ENCODE measurements at regions not wholly inside any gene's neighbourhood (a gene's known extent, or its start where the extent isn't known, plus 50 kb on each side); places are given as distances from the start of the nearest gene placed in this dataset.

DNA sequence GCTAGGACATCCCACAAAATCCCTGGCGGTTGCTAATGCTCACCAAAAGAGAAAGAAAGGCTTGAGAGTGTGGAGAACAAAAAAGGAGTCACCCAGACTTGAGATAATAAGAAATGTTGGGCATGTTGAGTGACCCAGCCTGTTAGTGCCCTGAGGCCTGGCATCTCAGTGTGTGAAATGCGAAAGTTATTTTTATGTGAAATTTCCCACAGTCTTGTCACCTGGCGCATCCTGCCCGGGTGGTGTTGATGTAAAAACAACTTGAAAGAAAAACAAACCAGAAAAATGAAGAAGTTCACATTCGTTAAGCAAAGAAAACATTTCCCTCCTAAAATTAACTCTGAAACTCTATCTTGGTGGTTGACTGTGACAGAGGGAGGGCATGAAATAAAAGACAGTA lies 495.2 kb downstream of the MID1IP1 start:
- DNase-seq, result no peak

DNA sequence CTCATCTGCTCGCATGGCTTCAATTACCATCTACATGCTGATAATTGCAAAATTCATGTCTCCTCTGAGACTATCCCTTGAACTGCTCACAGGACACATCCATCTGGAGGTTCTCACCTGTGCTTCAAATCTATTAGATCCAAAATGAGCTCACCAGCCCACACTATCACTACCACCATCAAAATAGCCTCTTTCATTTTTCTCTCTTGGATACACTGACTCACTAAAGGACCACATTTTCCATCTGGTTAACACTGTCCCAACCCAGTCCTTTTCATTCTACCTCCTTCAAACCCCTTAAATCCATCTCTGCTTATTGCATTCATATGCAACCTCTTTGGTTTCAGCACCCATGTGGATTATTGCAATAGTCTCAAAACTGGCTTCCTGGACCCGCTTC lies 497.6 kb downstream of the MID1IP1 start:
- DNase-seq, result no peak

DNA sequence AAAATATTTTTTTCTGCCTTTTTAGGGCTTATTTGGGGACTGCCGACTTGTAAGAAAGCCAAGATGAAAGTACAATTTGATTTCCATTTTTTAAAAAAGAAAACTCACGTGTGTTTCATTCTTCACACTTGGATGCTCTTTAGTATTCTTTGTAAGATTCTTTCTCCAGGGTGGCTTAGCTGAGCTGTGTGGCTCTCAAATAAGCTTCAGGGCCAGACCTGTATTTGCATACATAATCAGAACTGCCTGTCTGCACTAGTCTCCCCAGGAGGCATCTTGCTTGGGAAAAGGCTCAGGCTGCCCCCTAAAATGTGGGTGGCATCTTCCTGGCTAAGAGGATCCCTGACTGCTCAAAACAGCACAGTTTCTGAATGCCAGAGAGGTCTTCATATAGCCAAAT lies 498.4 kb downstream of the MID1IP1 start:
- DNase-seq, result no peak

DNA sequence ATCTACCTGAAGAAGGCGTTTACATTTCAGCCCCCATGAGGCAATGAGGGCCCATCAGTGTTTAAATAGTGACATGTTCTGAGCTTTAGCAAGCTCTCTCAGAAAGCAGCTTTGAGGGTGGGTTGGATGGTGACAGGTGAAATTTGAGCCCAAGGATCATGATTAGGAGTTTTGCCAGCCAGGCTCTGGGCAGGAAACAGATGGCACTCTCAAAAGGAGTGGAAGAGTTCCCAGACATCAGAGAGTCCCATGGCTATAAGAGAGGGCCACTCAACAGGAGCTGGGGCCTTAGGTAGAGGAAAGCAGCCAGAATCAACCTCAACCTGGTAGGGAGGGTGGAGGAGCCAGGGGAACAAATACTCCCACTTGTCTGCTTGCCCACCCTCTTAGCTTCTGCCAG lies 499.8 kb downstream of the MID1IP1 start:
- DNase-seq, result no peak

DNA sequence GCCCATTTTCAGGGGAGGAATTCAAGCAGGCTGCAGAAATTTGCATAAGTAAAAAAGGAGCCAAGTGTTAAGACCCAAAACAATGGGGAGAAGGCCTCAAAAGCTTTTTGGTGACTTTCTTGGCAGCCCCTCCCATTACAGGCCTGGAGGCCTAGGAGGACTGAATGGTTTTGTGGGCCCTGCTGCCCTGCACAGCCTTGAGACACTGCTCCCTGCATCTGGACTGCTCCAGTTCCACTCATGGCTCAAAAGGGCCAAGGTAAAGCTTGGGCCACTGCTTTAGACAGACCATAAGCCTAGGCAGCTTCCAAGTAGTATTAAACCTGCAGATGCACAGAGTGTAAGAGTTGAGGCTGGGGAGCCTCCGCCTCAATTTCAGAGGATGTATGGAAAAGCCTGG lies 501.6 kb downstream of the MID1IP1 start:
- no peak for DNase-seq

DNA sequence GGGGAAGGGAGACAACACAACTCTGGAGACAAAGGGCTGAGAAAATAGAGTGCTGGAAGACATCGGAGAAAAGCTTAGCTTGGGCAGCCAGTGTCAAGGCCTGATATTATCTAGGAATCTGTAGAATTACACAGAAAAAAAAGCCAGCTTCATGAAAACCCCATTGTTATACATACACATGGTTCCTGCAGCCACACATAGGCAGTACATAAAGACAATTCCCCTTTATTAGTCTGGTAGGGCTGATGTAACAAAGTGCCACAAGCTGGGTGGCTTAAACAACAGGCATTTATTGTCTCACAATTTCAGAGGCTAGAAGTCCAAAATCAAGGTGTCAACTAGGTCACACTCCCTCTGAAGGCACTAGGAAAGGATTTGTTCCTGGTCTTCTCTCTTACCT lies 503.5 kb downstream of the MID1IP1 start:
- DNase-seq, result no peak

DNA sequence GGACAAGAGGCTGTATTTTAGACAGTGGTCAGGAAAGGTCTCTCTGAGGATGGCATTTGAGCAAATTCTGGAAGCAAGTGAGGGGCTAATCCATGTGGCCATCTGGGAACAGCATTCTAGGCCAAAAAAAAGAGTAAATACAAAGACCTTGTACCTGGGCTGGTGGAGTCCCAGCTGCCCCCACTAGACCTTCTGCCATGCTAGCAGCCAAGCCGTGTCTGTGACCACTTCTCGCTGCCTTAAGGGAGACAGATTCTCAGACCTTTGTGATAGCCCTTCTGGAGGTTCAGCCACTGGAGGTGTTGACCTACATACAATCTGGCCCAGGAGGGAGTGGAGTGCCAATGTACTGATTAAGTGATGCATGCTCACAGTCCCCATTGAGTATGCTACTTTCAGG lies 506.2 kb downstream of the MID1IP1 start:
- no peak for DNase-seq

DNA sequence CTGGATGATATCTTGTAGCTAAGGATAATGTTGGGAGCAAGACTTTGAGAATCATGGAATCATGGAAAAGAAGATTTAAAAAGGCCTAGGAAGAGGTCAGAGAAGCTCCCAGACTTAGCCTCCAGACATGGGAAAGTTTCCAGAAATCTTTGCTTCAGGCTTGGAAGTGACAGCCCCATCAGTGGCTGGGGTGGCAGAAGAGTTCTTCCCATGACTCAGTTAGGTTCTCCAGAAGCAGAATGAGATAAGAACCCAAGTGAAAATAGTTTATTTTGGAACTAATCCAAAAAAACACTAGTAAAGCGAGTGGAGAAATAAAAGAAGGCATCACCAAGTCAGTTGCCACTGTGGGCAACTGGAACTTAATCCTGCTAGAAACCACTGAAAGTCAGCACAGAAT lies 506.9 kb downstream of the MID1IP1 start:
- no peak for DNase-seq

DNA sequence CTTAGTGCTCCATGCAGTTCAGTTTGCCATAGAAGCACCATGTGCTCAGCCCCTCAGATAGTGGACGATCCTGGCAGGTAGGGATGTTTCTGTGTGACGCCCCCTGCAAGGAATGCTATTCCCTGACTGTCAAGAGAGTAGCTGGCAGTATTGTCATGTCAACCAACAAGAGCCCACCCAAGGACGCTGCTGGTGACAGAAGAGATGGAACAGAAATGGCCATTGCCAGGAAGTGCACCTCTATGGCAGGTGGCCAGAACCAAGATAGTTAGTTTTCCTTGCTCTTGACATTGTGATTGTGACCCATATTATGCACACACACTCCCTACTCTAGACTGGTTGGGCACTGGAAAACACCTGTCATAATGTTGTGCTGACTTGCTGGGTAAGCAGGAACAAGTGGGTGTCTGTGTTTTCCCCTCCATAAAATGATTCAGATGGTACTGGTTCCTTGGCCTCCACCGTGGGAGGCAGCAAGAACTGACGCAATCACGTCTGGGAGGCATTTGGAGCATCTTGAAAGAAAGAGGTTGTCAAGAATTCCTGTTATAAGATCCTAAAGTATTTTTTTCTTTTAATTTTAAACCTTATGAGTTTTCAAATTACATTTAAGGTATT lies 507.9 kb downstream of the MID1IP1 start:
- DNase-seq, result peak; percentile 30 to 75 (median 64)

DNA sequence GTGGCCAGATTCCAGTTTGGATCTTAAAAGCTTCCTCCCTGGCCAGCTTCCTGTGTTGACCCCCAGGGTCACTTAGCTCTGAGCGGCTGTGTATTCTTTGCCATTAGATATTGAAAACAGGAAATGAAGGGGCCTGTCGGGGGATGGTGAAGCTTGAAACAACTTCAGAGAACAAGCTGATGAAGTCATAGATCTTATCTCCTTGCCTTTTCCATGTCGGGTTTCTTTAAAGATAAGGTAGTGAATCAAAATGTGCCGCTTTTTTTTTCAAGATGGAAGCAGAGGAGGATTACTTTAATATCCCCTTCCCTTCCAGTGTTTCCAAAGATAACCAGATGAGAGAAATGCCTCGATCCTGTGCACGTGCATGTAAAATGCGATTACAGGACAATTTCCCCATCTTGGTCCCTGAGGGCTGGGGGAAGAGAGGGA lies 508.5 kb downstream of the MID1IP1 start:
- DNase-seq, result peak in 1 of 4 experiments; percentile 2

DNA sequence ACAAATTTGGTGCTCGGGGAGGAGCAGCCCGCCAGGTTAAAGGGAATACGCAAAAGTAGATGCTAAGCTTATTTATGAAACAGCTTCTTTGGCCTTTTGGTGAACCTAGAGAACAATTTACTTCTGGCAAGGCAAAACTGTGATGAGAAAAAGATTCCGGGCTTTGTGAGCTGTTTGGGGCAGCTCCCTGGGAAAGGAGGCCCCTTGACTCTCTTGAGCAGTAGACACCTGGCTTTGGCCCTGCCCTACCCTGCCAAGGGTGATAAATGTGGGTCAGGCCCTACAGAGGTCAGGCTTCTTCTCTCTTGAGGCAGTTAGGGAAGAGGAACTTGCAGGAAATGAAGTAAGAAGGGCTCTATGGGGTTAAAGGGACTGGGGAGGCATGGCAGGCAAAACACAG lies 509.6 kb downstream of the MID1IP1 start:
- peak in 3 of 4 experiments; percentile 16 to 32 (median 31) for DNase-seq

DNA sequence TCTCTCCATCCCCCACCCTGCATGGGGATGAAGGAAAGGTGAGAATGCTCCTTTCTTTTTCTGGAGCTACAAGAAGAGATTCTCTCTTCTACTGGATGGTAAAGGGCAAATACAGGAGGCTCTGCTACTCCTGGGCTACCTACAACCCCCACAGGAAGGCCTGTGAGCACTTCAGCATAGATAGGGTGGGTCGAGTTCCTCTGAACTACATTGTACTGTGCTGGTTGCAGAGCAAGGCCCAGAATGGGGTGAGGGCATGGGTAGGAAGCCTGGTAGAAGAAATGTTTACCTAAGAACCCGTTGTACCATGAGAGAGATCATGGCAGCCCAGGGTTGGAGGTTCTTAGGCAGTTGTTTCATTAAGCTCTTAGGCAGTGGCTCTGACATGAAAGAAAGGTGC lies 510.4 kb downstream of the MID1IP1 start:
- DNase-seq, result no peak

DNA sequence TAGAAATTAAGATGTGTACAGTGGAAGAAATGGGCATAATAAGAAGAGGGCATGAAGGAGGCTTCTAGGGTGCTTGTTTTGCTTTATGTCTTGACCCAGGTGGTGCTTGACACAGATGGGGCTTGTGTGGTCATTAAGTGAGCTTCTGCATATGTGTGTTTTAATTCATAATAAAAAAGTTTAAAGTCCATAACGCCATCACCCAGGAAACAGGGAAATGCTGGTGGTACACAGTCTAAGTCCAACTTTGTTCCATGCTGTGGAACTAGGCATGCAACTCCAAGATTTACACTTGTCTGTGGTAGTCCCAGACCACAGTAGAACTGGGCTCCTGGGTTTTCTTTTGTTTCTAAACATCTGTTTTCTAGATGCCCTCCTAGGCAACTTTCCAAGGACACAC lies 511.9 kb downstream of the MID1IP1 start:
- DNase-seq, result no peak

DNA sequence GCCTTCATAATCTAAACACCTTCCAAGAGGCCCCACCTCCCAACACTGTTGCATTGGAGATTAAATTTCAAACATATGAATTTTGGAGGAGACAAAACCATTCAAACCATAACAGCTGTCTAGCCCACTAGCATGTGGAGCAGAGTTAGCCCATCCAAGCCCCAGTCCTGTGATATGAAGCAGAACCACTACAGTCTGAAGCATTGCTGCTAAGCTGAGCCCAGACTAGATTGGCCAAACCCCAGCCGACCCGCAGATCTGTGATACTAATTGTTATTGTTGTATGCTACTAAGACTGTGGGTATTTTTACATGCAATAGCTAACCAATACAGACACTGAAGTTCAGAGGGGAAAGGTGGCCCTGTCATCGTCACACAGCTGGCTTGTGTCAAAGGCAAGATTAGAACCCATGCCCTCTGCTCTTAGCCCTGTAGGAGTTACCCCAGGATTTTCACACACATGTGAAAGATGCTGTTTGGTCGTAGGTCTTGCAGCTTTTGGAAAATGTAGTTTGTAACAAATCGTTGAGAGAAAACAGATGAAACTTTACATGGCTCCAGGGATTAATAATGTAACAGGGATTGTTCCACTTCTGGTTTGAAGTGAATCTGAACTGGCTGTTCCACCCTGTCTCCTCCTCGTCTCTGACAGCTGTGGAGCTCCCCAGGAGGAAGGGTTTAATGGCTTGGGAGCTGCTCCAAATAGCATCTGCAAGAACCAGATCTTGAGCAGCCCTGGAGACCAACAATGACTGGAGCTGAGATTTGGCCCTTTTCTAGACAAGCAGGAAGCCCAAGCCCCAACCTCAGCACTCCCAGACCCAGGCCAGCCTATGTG lies 517.5 kb downstream of the MID1IP1 start:
- DNase-seq, result no peak

DNA sequence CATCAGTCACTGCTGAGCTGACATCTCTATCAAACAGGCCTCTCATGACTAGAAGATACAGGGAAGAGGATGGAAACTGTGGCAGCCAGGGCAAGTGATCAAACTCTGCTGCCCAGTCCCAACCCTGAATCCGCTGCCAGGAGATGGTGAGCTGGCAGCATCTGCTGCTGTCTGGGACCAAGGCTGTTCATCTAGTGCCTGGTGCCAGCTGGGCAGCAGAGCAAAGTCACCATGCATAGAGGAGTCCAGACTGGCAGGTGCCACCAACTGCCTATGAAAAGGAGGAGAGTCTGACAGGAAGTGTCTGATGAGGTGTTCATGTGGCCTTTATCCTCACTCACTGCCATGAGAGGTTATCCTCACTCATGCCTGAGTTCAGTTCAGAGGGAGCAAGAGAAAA lies 518.9 kb downstream of the MID1IP1 start:
- DNase-seq, result no peak

DNA sequence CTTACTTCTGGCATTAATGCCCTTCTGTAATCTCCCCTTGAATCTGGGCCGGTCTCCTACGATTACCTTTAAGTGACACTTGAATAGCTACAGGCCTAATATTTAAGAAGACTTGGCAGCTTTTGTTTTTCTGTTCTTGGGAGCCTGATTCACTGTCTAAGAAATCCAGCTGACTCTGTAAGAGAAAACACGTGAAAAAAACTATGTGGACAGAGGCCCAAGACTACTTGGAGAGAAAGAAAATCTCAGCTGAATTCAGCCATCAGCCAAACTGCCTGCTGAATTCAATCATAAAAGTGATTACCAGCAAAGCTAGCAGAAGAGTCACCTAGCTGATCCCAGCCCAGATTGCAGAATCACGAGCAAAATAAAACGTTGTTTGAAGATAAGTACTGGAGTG lies 521.2 kb downstream of the MID1IP1 start:
- no peak for DNase-seq

DNA sequence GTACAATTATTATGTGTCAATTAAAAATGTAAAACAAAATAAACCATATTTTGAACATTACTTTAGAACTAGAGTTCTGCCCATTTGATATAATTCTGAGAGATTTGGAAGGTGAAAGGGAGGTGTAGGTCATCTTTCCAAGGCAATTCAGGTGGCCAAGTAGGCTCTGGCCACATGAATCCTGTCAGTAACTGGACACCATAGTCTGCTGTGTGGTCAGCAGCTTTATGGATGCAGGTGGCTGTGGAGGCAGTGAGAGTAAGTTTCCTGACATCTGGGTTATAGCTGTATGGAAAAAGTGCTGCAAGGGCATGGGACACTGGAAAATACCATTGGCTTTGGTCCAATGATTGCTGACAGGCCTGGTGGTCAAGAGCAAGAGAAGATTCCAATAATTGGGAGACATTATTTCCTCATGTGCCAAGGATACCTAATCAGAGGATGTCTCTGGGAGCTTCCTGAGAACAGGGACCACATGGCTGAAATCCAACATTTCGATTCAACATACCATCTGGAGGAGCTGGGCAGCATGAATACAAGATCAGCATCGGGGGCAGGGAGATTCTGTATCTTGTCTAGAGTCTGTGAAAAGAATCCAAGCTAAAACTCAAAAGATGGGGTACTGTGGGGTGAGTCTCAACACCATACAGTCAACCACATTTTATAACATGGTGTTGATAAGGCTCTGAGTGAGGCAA lies 523.1 kb downstream of the MID1IP1 start:
- DNase-seq, result no peak

DNA sequence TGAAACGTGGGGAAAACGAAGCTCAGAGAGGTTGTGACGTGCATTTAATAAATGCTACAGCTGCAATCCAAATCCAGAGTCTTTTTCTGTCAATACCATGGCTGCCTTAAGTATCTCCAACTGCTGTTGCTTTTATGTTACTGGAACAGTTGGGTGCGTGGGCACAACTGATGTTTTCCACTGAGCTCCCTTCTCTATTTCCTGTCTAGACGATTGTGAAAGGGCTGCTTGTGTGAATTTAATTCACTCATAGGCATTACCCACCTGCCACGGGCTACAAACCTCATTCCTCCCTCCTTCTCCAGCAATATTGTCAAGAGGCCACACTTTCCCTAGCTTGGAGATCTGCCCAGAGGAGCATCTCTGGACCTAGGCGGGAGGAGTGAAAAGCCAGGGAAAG lies 526.0 kb downstream of the MID1IP1 start:
- DNase-seq, result peak in 3 of 4 experiments; percentile 11 to 33 (median 32)

DNA sequence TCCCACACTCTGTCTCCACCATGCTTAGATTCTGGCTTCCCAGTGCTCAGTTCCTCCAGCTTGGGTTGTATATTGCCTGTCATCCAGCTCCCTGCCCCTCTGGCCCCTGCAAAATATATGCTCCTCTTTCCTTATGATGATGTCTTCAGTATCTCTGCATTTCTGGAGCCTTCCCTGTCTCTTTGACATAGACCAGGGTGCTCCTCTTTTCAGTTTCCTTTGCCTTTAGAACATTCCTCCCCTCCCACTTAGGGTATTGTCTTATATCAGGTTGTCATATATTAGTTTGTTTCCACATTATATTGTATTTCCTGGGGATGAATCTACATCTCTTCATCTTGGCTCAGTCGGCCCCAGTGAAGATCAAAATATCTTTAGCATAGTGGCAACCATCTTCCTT lies 526.4 kb downstream of the MID1IP1 start:
- no peak for DNase-seq

DNA sequence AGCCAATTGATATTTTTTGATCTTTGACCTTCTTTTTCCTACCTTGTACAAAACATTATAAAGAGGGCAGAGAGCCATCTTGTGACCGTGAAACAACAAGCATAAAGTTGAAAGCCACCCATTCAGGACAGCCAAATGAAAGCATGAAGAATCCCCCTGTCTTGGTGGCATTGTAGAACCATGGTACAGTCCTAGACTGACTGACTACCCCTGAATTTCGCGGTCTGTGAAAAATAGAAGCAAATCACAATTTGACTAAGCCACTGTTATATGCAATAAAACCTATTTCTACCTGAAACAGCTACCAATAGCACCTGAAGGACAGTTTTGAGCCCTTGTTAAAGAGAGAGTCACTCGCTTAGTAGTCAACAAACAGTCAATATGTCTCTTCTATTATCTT lies 527.4 kb downstream of the MID1IP1 start:
- no peak for DNase-seq

DNA sequence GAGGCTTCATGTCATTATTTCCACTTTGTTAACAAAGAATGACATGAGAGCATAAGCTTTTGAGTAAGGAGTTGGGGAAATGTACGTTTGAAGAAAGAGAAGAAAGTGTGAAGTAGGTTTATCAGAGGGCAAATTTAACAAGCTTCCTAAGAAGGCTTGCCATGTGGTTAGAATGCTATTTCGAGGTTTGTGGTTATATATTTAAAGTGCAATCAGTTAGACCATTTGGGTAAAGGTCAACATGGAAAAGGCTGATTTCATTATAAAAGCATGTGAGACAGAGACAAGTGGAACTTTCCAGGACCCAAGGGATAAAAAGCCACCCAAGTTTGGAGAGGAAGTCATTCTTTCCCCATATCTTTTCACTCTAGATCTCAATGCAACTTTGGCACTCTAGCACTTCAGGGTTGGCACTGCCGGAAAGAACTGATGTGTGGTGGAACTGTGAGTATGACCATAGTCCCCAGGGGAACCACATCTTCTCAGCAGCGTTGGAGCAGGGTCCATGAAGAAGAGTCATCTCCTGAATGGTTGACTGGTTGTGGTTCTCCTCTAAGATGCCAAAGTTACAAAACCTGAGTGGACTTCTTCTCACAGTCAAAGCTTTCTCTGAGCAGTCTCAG lies 529.9 kb downstream of the MID1IP1 start:
- DNase-seq, result peak in 2 of 4 experiments; percentile 14 to 36

DNA sequence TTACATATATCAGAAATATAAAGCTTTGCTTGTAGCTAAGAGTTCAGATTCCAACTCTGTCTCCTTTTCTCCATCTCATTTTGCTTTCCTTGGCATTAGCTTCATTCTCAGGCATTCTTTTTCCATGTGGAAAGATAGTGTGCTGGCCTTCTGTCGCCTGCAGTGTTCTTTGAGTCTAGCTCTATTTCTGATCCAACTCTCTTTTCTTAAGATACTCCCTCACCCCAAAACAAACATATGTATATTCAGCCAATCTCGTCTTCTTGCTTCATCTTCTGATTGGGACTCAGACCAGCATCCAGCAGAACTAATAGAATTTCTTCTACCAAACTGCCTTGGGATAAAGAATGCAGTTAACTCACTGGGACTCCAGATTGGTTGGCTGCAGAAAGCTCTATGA lies 532.2 kb downstream of the MID1IP1 start:
- DNase-seq, result no peak

All from suppressor macrophage (primary cell).